Calu3 (cell line): ENCODE measurements at regions not wholly inside any gene's neighbourhood (a gene's known extent, or its start where the extent isn't known, plus 50 kb on each side); places are given as distances from the start of the nearest gene placed in this dataset.

Experiments
- BruUV-seq: library from RNA; stranded (reverse); fragments of 400-500 nt; replicated peaks from 2 replicates; lab custom pipeline; 2021; lab: Mats Ljungman, UMichigan
- CTCF ChIA-PET: fragments of 300-600 bp; sonication (Branson Sonifier 250); formaldehyde crosslinking; loops from one replicate; lab custom pipeline; 2022; ENCODE audit warnings: antibody characterized with exemption; lab: Charles Lee
- DNase-seq: peaks from one replicate; pipeline ENCODE4 v3.0.0; 2022
- H3K27ac Mint-ChIP-seq: one replicate; pipeline ENCODE4 v1.8.0; 2022; ENCODE audit warnings: mixed read lengths; ENCODE audit not compliant: unreplicated experiment
- H3K27me3 Mint-ChIP-seq: one replicate; pipeline ENCODE4 v1.8.0; 2022; ENCODE audit warnings: mixed read lengths; ENCODE audit not compliant: unreplicated experiment
- H3K36me3 Mint-ChIP-seq: one replicate; pipeline ENCODE4 v1.8.0; 2022; ENCODE audit warnings: mild to moderate bottlenecking, moderate library complexity, mixed read lengths; ENCODE audit not compliant: insufficient read depth, unreplicated experiment
- H3K4me1 Mint-ChIP-seq: one replicate; pipeline ENCODE4 v1.8.0; 2022; ENCODE audit warnings: mild to moderate bottlenecking, low read depth, mixed read lengths; ENCODE audit not compliant: unreplicated experiment
- H3K4me3 Mint-ChIP-seq: one replicate; pipeline ENCODE4 v1.8.0; 2022; ENCODE audit warnings: mild to moderate bottlenecking, low read depth, moderate library complexity, mixed read lengths; ENCODE audit not compliant: unreplicated experiment
- H3K9me3 Mint-ChIP-seq: one replicate; pipeline ENCODE4 v1.8.0; 2022; ENCODE audit warnings: low read depth, mixed read lengths; ENCODE audit not compliant: unreplicated experiment
- intact Hi-C: fragments of 100-400 bp; cut with micrococcal nuclease; formaldehyde crosslinking; loops from one replicate; pipeline ENCODE4 v1.10.0; 2022; ENCODE audit not compliant: unreplicated experiment
- TF ChIP-seq, protein P1 (sequence below): fragments of 200-600 bp; IDR thresholded peaks from one replicate; pipeline ENCODE4 v1.8.0; 2022; ENCODE audit warnings: antibody characterized with exemption; ENCODE audit not compliant: unreplicated experiment

DNA sequence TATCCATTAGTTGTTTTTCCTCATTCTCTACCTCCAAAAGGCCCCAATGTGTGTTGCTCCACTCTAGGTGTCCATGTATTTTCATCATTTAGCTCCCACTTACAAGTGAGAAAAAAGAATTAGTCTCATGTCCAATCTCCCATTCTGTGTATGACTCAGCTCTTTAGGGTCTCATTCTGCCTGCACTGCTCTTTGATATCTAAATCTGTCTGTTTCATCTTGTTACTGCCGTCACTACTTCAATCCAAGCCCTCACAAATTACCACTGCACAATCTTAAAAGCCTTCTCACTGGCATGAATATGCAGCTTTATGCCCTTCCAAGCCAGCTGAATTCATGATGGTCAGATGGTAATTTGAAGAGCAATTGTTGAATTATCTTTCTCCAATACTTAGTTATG is 480.5 kb downstream of the TRIB2 start:
- TF ChIP-seq, protein P1, sequence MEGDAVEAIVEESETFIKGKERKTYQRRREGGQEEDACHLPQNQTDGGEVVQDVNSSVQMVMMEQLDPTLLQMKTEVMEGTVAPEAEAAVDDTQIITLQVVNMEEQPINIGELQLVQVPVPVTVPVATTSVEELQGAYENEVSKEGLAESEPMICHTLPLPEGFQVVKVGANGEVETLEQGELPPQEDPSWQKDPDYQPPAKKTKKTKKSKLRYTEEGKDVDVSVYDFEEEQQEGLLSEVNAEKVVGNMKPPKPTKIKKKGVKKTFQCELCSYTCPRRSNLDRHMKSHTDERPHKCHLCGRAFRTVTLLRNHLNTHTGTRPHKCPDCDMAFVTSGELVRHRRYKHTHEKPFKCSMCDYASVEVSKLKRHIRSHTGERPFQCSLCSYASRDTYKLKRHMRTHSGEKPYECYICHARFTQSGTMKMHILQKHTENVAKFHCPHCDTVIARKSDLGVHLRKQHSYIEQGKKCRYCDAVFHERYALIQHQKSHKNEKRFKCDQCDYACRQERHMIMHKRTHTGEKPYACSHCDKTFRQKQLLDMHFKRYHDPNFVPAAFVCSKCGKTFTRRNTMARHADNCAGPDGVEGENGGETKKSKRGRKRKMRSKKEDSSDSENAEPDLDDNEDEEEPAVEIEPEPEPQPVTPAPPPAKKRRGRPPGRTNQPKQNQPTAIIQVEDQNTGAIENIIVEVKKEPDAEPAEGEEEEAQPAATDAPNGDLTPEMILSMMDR, result no peak
- DNase-seq, result no peak
- Mint-ChIP-seq H3K4me1 (no peaks in the 10 kb centered on the region), H3K27ac (no peak overlapping the region), H3K27me3 (no peaks in the 10 kb centered on the region), H3K9me3 (no peaks in the 10 kb centered on the region), H3K4me3 (no peak overlapping the region), H3K36me3 (no peaks in the 10 kb centered on the region)
- intact Hi-C loops, result no loop called here
- BruUV-seq, result no TSS peak
- CTCF ChIA-PET, result no interaction called here

DNA sequence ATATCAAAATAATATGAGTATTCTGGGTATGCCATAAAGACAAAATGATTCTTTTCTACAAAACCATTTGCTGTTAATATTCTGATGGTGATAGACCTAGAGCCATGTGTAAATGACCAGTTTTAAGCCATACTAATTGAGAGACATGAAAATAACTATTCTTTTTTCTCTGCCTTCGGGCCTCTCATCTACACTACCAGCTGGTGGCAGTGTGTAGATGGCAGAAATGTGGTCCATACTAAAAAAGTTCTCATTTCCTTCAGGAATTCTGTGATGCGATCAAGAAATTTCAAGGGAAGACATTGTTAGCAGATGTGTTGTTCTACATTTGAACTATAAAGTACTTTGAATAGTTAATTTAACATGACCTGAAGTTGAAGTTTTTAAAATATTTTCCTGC is 485.2 kb downstream of the TRIB2 start:
- no peaks in the 10 kb centered on the region for H3K9me3 Mint-ChIP-seq
- BruUV-seq, result no TSS peak
- H3K4me3 Mint-ChIP-seq, result no peak overlapping the region
- TF ChIP-seq, protein P1, result no peak
- no peaks in the 10 kb centered on the region for H3K27me3 Mint-ChIP-seq
- H3K27ac Mint-ChIP-seq, result no peak overlapping the region
- no peaks in the 10 kb centered on the region for H3K36me3 Mint-ChIP-seq
- DNase-seq, result peak; percentile 6
- intact Hi-C loops, result no loop called here
- no peaks in the 10 kb centered on the region for H3K4me1 Mint-ChIP-seq
- CTCF ChIA-PET, result interaction anchor here (0.7 kb wide), 1 partner anchor 15 kb away, joined by 3 read pairs; no protein-coding TSS in a partner anchor

DNA sequence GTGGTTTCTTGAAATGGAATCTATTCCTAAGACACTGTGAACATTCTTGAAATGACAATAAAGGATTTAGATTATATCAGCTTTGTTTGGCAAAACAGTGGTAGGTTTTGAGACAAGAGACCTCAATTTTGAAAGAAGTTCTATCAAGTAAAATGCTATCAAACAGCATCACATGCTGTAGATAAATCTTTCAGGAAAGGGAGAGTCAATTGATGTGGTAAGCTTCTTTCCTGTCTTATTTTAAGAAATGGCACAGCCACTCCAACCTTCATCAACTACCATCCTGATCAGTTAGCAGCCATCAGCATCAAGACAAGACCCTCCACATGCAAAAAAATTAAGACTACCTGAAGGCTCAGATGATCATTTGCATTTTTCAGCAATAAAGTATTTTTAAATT is 495.4 kb downstream of the TRIB2 start:
- Mint-ChIP-seq H3K4me1 (no peaks in the 10 kb centered on the region), H3K9me3 (peaks cover 2% of the 10 kb centered on the region), H3K36me3 (no peaks in the 10 kb centered on the region), H3K27ac (no peak overlapping the region), H3K27me3 (no peaks in the 10 kb centered on the region), H3K4me3 (no peak overlapping the region)
- intact Hi-C loops, result no loop called here
- CTCF ChIA-PET, result no interaction called here
- TF ChIP-seq, protein P1, result no peak
- BruUV-seq, result no TSS peak
- no peak for DNase-seq

DNA sequence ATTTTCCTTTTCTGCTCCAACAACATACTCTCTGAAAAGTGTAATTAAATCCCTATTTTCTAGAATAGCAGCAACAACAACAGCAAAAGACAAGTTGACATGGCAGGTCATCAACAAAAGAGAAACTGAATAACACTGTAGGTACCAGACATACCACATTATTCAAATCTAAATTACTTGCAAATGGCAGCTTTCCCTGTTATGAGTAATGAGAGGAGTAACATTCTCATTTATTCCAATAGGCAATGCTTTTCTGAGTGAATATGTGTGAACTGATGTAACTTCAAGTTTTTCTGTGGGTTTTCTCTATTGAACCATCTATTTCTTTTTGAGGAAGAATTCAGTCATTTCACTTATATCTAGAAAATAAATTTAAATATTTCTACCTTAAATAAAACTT is 501.5 kb downstream of the TRIB2 start:
- DNase-seq, result no peak
- TF ChIP-seq, protein P1, result no peak
- no peaks in the 10 kb centered on the region for H3K27me3 Mint-ChIP-seq
- CTCF ChIA-PET, result no interaction called here
- no peaks in the 10 kb centered on the region for H3K36me3 Mint-ChIP-seq
- no TSS peak for BruUV-seq
- H3K4me1 Mint-ChIP-seq, result no peaks in the 10 kb centered on the region
- no peak overlapping the region for H3K27ac Mint-ChIP-seq
- intact Hi-C loops, result no loop called here
- H3K4me3 Mint-ChIP-seq, result no peak overlapping the region
- H3K9me3 Mint-ChIP-seq, result peaks cover 2% of the 10 kb centered on the region
